Islet of Langerhans (tissue), 1 donor: ENCODE measurements at regions not wholly inside any gene's neighbourhood (a gene's known extent, or its start where the extent isn't known, plus 50 kb on each side); places are given as distances from the start of the nearest gene placed in this dataset.

ENCODE experiments used
- FAIRE-seq: peaks from one replicate; lab custom pipeline; 2011; peaks lifted over from hg19 to GRCh38; lab: Jason Lieb, UNC

- FAIRE-seq = no peak
Measured at GRCh38 chr13:103263448-103263847, 197.2 kb upstream of the SLC10A2 start.

DNA sequence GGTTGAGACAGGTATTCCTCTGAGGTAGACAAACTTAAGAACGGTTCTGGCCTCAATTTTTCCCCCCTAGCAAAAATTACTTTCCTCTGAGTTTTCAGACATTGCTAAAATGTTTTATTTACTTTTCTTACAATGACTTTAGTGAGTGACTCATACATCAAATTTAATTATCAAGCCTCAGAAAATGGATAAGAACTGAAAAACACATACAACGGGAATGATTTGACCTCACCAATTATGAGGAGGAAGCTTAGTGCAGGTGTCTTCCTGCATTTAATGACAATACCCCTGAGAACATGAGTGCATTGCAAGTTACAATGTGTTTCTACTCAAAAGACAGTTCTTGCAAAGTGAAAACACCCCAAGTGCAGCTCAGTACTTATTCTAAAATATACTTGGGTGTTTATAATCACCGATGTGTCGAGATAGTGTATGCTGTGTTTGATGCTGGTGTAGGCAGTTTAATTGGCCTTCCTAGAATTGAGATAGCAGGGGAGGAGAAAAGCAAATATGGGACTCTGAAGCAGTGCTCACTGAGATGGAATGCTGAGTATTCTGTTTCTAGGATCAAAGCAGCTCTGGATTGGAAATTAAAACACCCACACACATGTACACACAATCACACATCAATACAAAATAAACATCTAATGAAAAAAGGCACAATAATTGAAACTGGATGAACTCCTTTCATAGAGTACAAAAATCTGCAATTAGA lies 189.5 kb upstream of the SLC10A2 start:
- FAIRE-seq = no peak

- FAIRE-seq = no peak
Measured at GRCh38 chr13:103250071-103250470, 183.9 kb upstream of the SLC10A2 start.

DNA sequence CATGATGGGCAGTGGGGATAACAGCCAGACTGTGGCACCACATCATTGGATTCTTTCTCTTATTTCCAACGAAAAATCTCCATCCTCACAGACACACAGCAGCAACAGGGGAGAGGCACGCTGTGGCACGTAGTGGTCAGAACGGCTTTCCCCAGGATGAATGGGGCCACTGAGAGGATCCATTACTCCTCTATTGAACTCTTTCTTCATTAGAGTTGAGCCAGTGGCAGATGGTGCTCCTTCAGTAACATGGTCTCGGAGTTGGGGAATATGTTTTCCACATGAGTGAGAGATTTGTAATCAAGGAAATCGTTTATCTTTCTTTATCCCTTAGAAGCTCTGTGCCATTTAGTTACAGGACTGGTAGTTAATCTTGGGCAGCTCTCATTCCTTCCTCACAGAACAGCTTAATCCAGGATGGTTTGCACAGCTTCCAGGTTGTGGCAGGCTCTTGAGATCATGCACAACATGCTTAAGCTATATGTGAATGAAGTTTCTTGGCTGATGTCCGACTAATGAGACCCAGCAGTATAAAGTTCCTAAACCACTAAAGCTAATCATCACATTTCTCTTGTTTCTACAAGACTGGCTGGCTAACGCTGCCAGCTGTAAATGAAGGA lies 180.5 kb upstream of the SLC10A2 start:
- no peak for FAIRE-seq

- no peak for FAIRE-seq
Measured at GRCh38 chr13:103243495-103243894, 177.3 kb upstream of the SLC10A2 start.

DNA sequence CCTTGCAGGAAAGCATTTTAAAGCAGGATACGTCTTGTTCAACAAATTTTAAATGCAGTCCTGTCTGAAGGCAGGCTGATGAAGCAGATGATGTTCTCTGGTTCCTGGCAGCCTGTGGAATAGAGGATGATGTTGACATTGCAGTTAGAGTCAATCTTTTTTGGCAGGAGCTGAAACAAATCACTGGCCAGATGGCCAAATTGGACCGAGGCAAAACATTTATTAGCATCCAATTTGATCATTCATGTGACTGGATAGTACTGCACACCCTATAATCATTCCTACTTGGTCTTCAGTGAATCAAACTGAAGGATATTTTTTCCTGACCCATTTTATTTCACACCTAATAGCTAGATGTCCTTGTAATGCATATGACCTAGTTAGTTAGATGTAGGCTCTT lies 172.2 kb upstream of the SLC10A2 start:
- FAIRE-seq = no peak

DNA sequence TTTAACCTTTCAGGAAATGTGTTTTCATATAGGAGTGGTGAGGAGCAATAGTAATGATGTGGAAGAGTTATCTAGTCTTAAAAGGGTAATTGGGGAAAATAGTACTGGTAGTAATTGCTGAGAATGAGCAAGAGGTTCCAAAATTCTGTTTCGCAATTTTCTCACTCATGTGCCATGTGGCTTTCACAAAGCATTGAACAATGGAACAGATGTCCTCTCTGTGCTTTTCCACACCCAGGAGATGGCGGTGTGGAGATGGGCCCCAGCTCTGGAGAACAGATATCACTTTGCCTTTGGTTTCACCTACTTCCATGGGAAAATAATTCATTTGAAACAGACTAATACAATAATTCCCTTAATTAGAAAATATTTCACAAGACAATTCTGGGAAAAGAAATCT lies 170.0 kb upstream of the SLC10A2 start:
- no peak for FAIRE-seq

- no peak for FAIRE-seq
Measured at GRCh38 chr13:103229674-103230073, 163.5 kb upstream of the SLC10A2 start.

- no peak for FAIRE-seq
Measured at GRCh38 chr13:103224804-103225203, 158.6 kb upstream of the SLC10A2 start.

DNA sequence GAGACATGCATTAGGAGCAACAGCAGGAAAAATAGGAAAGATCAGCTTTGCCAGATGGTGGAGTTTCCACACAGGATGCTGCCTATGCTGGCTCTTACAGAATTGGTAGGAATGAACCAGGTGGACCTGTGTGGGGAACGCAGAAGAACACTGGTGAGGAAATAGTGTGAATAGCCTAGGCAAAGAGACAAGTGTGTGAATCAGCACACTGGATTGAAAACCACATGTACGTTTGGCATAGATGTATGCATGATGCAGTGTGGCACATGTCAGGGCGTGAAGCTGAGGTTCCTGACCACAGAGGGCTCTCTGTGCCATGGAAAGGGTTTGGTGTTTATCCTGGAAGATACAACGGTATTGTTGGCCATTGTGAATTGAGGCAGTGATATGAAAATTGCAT lies 156.5 kb upstream of the SLC10A2 start:
- no peak for FAIRE-seq

- no peak for FAIRE-seq
Measured at GRCh38 chr13:103218253-103218652, 152.0 kb upstream of the SLC10A2 start.

- FAIRE-seq = no peak
Measured at GRCh38 chr13:103213152-103213551, 146.9 kb upstream of the SLC10A2 start.

DNA sequence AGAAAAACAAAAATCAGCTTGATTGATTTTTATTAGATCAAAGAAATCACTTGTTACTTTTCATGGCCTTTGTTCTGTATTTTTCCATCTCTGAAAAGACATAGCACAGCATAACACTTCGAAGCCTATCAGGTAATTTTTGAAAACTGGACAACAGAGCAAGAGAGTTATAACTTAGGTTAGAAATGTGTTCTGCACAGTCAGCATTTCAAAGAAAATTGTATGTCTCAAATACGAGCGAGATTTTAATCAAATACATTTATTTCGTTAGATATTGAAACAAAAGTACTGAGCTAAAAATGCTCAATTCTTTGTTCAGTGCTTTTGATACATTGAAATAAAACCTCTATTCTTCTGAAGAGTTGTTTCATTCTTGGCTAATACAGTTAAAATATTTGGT lies 144.1 kb upstream of the SLC10A2 start:
- FAIRE-seq = no peak

- no peak for FAIRE-seq
Measured at GRCh38 chr13:103203735-103204330, 137.6 kb upstream of the SLC10A2 start.

DNA sequence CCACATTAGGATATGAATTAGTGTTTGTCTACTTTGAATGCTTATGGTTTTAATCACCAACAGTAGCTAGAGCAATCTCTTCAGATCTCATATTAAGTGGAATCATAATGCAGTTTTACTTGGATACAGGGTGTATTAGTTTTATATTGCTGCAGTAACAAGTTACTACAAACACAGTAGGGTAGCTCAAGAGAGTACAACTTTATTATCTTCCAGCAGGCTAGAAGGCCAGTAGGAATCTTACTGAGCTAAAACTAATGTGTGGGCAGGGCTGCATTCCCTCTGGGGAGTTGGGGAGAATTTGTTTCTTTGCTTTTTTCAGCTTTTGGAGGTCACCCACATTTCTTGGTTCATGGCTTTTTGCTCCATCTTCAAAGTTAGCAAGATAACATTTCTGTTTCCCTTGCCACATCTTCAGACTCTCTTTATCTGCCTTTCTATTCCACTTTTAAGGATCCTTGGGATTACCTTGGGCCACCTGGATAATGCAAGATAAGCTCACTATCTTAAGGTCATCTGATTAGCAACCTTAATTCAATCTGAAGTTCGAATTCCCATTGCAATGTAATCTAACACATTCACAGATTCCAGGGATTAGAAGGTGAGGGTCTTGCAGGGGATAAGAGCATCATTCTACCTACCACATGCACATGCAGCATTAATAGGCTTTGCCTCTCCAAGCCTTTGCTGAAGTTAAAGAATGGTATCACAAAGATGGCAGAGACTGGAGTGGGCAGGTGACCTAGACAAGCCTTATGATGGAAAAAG lies 134.1 kb upstream of the SLC10A2 start:
- FAIRE-seq = no peak

DNA sequence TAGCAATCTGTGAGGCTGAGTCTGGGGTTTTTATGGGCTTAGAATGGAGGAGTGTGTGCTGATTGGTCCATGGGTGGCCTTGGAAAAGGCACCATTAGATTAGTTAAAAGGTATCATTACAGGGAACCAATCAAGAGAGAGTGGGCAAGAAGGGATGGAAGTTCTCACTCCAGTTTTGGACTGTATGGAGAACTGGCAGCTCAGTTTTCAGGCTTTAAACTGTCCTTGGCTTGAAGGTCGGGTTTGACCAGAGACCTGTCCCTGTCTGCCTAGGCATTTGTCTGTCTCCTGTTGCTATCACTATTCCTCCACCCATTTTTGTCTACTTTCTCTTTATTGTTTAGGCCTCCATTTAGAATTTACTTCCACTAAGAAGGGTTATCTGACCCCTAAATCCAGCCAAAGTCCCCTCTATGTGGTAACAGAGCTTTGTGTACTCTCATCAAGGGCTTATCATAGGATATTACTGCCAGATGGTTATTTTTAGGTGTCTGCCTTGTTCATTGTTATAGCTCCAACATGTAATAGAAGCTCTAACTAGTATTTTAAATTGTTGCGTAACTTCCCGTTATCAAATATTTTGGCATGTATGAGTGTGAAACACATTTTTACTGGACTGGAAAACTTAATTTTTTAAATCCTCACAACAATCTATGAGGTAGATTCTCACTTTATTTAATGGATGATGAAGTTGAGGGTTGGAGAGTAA lies 133.3 kb upstream of the SLC10A2 start:
- no peak for FAIRE-seq

- no peak for FAIRE-seq
Measured at GRCh38 chr13:103196356-103196755, 130.1 kb upstream of the SLC10A2 start.

GRCh38 chr13:103195762-103196161 lies 129.5 kb upstream of the SLC10A2 start:
- FAIRE-seq = no peak

DNA sequence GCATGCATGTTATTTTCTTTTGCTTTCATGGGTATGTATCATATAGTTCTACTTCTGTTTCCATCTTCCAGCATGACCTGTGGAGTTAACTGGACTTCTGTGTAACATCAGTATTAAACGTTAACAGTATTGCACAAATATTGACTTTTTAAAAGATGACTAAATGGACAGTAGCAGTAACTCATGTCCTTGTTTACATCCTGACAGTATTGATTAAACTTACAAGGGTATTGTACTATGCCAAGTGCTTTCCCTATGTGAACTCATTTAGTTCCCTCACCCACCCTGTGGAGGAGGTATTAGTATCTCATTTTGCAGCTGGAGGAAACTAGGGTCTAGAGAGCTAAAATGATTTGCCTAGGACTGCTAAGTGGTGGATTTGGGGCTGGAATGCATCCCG lies 128.7 kb upstream of the SLC10A2 start:
- no peak for FAIRE-seq

- no peak for FAIRE-seq
Measured at GRCh38 chr13:103192511-103193135, 126.4 kb upstream of the SLC10A2 start.

GRCh38 chr13:103190841-103191240 lies 124.6 kb upstream of the SLC10A2 start:
- no peak for FAIRE-seq
